Fibroblast of upper back skin (primary cell): ENCODE measurements at regions not wholly inside any gene's neighbourhood (a gene's known extent, or its start where the extent isn't known, plus 50 kb on each side); places are given as distances from the start of the nearest gene placed in this dataset.
"Not testable (repeated sequence)": the region's sequence is repeated elsewhere in the genome, so short reads cannot be mapped to it uniquely, and the experiment has no call there.

Experiments
- DNase-seq: peaks from one replicate; pipeline ENCODE4 v3.0.0-alpha.2; 2013

DNA sequence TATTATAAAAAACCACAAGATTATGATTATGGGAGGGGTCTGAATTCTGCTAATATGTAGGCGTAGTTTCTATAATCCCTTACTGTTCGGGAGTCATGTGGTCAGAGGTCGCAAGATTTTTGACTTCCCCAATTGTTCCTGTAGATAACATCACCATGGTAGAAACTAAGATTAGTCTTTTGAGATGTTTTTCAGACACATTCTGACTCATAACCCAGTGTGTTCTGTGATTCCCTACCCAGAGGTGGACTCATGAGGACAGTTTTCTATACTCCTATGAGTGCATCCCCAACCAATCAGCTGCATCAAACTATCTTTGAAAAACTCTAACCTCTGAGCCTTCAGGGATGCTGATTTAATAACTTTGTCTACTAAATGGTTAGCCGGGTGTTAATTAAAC lies 175.5 kb downstream of the RFPL4B start:
- no peak for DNase-seq

DNA sequence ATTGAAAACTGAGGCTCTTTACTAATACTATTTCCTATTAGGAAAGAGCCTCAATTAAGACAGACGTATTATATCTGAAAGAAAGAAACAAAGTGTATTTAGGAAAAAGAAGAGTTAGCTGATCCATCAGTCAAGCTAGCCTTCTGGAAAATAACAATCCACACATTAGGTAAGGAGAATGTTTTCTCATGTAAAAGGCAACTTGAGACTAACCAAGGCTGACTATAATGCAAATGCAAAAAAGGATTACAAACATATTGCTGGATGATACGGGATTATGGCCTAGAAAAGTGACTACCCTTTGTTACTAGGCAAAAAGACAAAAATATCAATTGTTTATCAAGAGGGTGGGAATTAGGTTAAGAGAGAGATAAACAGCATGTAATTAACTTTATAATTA lies 176.9 kb downstream of the RFPL4B start:
- DNase-seq = no peak

DNA sequence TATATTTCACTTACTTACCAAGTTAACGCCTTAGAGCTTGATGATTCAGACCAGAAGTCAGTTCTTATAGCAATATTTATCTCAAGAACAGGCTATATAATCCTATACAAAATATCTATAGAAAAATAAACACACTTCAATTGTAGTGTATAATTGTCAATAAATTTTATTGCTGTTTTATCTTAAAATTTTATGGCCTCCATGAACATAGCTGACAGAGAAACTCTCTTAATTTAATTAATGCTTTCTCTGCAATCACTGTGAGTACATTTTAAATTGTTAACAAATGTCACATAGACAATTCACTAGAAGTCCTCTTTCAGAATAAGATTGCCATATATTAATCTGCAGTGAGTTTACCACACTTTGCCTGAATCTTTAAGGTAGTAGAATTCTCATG lies 178.6 kb downstream of the RFPL4B start:
- no peak for DNase-seq

DNA sequence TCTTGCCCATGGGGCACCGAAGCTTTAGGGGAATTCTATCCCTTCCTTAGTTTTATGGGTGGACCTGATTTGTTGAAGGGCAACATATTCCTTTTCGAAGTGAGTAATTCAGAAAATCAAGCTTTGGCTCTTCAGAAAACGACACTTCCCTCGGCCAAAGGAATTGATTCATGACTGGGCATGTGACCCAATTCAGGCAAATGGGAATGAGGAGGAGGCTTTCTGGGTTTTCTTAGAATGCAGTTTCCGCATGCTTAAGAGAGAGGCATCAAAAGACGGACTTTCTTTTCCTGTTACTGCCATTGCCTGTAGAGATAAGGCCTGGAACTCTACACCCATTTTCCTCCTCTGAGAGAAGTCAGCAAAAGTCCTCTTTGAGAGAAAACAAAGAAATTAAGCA lies 179.5 kb downstream of the RFPL4B start:
- no peak for DNase-seq

DNA sequence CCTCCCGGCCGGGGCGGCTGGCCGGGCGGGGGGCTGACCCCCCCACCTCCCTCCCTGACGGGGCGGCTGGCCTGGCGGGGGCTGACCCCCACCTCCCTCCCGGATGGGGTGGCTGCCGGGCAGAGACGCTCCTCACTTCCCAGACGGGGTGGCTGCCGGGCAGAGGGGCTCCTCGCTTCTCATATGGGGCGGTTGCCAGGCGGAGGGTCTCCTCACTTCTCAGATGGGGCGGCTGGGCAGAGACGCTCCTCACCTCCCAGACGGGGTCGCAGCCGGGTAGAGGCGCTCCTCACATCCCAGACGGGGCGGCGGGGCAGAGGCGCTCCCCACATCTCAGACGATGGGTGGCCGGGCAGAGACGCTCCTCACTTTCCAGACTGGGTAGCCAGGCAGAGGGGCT lies 181.2 kb downstream of the RFPL4B start:
- DNase-seq = not testable (repeated sequence)

DNA sequence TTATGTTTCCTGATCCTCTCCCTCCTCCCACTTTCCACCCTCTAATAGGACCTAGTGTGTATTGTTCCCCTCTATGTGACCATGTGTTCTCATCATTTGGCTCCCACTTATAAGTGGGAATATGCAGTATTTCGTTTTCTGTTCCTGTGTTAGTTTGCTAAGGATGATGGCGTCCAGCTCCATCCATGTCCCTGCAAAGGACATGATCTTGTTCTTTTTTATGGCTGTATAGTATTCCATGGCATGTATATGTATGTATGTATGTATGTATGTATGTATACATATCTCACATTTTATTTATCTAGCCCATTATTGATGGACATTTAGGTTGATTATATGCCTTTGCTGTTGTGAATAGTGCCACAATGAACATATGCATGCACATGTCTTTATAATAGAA lies 188.7 kb downstream of the RFPL4B start:
- no peak for DNase-seq

DNA sequence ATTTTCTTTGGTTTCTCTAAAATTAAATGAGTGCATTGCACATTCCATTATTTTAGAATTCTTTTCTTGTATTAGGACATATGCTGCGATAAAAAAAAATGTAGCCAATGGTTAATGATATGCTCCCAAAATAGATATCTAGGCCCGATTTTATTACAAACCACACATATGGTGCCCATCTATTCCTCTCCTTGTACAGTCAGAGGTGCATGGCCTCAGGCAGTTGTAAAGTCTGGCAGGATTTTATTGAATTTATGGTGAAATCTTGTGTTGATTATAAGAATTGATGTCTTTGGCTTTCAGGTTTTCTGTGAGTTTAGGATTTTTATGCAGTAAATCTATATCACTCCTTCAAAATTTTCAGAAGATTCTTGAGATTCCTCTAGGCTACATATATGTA lies 192.2 kb downstream of the RFPL4B start:
- DNase-seq = peak; percentile 29

DNA sequence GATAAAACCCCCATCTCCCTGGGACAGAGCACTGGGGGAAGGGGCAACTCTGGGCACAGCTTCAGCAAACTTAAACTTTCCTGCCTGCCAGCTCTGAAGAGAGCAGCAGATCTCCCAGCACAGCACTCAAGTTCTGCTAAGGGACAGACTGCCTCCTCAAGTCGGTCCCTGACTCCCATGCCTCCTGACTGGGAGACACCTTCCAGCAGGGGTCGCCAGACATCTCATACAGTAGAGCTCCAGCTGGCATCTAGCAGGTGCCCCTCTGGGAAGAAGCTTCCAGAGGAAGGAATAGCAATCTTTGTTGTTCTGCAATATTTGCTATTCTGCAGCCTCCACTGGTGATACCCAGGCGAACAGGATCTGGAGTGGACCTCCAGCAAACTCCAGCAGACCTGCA lies 194.7 kb downstream of the RFPL4B start:
- not testable (repeated sequence) for DNase-seq

DNA sequence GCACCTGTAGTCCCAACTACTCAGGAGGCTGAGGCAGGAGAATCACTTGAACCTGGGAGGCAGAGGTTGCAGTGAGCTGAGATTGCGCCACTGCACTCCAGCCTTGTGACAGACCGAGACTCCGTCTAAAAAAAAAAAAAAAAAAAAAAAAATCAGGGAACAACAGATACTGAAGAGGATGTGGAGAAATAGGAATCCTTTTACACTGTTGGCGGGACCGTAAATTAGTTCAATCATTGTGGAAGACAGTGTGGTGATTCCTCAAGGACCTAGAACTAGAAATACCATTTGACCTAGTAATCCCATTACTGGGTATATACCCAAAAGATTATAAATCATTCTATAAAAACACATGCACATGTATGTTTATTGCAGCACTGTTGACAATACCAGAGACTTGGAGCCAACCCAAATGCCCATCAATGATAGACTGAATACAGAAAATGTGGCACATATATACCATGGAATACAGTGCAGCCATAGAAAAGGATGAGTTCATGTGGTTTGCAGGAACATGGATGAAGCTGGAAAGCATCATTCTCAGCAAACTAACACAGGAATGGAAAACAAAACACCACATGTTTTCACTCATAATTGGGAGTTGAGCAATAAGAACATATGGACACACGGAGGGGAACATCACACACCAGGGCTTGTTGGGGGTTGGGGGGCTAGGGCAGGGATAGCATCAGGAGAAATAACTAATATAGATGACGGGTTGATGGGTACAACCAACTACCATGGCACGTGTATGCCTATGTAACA lies 200.4 kb downstream of the RFPL4B start:
- DNase-seq = peak; percentile 28

DNA sequence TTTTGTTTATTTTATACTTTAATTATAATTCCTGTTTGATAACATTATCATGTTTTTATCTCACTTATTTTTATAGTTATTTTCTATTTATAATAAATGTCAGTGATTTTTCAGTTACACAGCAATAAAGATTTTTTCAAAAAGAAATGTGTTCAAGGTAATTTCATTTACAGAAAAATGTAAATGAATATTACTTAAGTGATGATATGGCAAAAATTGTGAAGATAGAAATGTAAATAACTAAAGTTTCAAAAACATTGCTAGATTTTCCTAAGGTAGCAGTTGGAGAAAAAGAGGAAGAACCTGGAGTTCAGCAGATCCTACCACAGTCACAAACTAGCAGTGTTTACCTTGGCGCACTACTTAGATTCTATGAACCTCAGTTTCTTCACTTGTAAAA lies 202.6 kb downstream of the RFPL4B start:
- no peak for DNase-seq

DNA sequence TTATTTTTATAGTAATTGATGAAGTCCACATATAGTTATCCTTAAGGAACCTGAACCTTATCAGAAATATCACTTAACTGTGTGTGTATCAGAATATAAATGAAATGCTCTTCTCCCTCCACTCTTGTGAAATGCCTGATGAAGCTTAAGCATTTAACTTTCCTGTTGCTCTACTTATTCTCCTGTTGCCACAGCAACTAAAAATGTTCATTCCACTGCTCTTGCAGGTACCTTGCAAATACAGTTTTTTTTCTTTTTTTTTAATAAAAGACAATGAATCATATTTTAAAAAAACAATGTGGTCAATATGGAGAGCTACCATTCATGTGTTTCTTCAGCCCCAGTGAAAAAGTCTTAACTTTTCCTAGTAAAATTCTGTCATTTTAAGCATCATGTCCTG lies 210.3 kb downstream of the RFPL4B start:
- peak; percentile 68 for DNase-seq

DNA sequence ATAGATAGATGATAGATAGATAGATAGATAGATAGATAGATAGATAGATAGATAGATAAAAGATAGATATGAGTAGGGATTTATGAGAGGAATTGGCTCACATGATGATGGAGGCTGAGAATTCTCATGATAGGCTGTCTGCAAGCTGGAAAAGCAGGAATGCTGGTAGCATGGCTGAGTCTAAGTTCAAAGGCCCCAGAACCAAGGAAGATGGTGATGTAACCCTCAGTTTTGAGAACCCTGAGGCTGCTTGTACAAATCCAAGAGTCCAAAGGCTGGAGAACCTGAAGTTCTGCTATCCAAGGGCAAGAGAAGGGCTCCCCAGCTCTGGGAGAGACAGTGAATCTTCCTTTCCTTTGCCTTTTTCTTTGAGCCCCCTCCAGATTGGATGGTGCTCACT lies 210.8 kb downstream of the RFPL4B start:
- DNase-seq = no peak

DNA sequence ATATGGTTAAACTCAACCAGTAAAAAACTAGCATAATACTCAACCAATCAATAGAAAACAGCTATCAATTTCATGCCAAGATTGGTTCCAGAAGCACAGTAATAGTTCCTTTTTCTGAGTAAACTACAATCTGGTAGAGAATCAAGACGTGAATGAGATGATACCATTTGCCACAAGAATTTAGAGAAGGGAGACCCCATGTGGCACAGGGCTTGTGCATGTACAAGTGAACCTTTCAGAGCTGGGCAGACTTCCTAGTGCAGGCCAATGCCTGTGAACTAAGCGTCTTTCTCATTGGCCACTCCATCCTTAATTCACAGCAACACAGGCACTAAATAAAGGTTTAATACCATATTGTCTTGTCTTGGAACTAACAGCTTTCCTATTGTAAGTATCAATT lies 213.5 kb downstream of the RFPL4B start:
- DNase-seq = no peak

DNA sequence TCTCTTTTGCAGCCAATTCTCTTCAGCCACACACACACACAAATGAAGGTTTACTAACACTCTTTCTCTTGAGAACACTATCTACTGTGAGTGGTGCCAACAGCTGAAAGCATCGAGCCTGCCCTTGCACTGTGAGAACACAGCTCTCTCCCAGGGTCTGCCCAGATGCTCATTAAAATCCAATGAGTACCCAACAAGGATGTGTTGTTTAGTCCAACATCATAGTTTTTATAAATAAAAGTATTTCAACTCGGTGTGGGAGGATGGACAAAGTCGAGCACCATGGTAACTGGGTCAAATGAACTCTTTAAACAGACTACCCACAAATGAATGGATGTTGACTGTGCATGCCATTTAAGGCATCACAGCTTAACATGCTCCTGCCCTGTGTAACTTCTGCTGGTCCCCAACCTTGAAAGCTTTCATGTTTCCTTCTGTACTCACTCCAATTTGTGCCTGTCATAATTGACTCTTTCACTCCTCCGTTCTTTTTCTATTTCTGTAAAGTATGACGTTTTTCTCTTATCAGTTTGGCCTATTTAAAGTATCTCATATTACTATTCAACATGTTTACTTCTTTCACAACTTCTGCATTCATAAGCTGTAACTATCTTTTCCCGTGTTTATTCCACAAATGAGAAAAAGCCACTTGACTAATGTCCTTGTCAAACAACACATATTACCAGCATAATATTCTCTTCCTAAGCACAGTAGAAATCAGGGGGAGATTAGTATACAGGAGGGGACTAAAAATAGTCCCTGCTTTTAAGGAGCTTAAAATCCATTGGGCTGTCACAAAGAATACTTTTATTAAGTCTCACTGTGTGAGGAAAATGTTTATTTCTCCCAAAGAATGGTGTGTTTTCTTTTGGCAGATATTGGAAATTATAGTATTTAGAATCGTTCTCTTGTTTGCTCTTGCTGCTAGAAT lies 215.4 kb downstream of the RFPL4B start:
- no peak for DNase-seq

DNA sequence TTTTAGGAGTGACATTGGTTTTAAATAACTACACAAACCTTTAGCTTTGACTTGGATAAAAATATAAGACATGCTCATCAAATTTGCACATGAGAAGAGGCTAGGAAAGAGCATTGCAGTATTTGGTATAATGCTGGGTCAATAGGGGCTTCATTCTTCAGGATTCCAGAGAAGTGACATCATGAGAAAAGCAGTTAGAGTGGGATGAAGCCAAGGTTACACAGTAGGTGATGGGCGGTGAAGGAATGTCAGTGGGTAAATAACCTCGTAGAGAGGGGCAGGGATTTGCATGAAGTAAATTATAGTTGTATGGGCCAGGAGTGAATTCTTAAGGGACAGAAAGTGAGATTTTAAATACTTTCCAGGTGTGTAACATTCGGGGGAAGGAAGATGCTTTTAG lies 216.2 kb downstream of the RFPL4B start:
- peak; percentile 90 for DNase-seq

DNA sequence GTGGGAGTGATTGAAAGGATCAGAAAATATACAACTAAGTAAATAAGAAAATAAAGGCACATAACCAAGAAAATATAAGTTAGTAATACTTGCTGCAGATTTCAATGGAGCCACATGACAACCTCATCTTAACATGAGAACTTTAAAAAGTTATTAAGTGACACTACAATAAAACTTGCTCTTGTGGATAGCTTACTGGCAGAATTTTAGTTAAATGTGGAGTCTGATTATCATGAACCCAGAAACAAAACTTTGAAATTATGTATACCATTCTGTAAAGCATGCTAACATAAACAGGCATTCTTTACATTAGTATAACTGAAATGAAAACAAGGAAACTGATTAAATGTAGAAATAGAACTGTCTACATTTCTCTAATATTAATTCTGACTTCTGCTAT lies 220.9 kb downstream of the RFPL4B start:
- no peak for DNase-seq

DNA sequence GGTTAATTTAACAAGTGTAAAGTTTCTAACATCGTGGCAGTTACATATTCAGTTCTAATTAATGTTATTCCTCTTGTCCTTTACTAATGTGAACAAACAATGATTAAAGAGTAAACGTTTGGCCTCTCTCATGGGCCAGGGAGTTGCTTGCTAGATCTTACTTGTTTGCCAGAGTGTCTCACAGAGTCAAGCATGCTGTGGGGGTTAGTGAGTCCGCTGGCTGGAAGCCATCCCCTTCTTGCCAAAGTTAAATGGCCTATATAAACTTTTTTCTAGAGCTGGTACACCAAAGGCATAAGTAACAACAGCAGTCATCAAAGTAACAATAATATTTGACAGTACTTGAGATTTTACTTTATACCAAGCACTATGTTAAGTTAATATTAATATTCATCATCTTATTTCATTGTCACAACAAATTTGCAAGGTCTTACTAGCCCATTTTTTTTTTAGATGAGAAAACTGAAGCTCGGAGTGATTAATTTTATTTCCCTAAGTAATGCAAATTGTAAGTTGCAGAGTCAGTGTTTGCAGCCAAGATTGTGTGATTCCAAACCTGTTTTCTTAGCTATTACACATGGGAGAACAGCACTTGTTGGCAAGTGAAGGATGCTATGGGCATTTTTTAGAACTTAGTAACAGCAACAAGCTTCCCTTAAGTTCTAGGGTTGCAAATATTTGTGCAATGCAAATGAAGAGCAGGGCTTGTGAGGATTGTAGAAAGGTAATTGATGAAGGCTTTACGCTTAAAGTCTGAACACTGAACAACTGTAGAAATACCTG lies 224.5 kb downstream of the RFPL4B start:
- DNase-seq = peak; percentile 69

DNA sequence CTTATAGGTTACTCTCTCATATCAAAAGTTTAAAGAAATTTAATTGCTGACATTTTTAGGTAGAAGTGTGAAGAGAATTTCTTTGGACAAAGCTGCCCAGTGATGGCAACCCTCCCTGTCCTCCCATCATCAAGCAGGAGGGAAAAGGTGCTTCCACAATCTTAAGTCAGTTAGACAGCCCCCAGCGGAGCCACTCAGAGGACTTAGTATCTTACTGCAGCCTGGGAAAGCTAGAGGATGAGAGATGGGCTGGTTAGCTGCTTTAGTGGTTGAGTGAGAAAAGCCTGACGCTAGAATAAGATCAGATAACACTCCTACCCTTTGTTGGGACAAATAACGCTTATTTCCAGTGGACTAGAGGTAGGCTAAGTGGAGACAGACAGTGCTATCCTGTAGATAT lies 227.1 kb downstream of the RFPL4B start:
- no peak for DNase-seq

DNA sequence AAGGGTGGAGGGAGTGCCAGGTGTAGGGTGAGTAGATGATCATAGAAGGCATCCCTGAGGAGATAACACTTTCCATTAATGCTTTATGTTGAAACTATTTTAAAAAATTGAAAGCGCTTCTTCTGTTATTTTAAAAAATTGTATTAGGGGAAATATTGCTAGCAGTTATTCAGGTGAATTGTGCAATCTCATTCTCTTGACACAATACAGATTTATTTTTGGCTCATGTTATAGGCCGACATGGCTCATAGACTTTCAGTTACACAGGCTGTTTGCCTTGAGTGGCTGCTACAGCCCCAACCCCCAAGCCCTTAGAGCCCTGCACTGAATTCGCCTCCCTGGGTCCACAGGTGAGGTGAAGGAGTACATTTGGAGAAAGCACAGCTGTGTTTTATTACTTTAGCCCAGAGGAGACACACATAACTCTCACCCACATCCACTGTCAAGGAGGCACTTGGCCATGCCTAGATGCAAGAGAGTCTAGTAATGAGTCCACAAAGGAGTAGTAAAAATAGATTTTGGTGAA lies 228.2 kb downstream of the RFPL4B start:
- peak; percentile 19 for DNase-seq

DNA sequence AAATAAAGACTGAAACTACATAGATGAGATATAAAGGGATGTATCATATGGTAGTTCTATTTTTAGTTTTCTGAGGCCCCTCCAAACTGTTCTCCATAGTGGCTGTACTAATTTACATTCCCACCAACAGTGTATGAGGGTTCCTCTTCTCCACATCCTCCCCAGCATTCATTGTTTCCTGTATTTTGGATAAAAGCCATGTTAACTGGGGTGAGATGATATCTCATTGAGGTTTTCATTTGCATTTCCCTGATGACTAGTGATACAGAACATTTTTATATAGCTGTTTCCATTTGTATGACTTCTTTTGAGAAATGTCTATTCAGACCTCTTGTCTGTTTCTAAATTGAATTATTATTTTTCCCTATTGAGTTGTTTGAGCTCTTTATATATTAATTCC lies 229.3 kb downstream of the RFPL4B start:
- DNase-seq = peak; percentile 71

DNA sequence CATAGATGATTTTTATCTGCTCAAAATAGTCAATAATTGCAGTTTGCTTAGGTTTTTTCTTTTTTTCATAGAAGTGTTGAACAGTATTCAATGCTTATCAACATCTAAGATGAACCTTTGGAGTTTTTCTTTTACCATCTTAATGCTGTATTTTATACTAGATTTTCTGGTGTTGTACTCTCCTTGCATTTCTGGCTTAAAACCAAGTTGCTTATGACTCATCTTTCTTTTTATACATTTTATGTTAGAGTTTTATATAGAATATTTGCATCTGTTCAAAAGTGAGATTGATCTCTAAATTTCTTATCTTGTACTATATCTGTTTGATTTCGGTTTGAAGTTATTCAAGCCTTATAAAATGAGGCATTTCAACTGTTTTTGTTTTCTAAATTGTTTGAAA lies 232.5 kb downstream of the RFPL4B start:
- peak; percentile 62 for DNase-seq

DNA sequence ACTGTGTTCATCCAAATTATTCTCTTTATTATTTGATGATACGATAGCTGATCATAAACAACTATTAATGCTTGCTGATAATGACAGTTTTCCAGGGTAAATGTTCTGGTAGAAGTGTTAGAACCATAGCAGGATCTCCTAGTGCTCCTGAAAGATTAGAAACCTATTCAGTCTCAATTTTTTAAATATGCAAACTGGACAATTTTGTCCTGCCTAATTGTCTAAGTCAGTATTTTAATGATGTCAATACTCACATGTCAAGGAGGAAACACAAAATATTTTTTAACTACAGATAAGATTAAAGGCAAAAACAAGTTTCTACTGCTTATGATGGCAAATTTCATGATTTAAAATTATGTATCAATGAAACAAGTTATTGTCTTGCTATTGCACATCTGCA lies 233.9 kb downstream of the RFPL4B start:
- no peak for DNase-seq

DNA sequence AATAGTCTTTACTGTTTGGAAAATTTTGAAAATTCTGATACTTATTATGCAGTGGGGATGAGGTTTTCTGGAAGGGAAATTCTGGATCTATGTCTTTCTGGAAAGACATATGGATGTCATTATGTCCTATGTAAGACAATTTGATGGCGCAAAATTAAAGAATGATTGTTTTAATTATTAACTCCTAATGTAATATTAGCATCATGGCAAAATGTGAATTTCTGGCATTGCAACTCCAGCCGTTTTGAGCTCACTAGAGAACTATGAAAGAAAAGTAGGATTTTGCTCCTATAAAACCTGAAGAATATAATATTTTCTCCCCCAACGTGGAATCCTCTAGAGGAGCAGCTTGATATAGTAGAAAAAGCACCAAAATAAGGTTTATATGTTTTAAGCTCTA lies 243.2 kb downstream of the RFPL4B start:
- DNase-seq = no peak
